ENCODE measurements at regions not wholly inside any gene's neighbourhood (a gene's known extent, or its start where the extent isn't known, plus 50 kb on each side); places are given as distances from the start of the nearest gene placed in this dataset.

GRCh38 chr16:59905606-59906005 lies 1171.5 kb upstream of the GOT2 start:
- TF ChIP-seq CTCF (IDR thresholded peaks at IDR 0.05) (no peak), POLR2A (IDR thresholded peaks at IDR 0.05) (no peak)

All from uterus (tissue), 2 donors.